ENCODE measurements at regions not wholly inside any gene's neighbourhood (a gene's known extent, or its start where the extent isn't known, plus 50 kb on each side); places are given as distances from the start of the nearest gene placed in this dataset.

GRCh38 chr6:92586236-92586977, 833.0 kb downstream of the EPHA7 start:
- TF ChIP-seq, protein P1, sequence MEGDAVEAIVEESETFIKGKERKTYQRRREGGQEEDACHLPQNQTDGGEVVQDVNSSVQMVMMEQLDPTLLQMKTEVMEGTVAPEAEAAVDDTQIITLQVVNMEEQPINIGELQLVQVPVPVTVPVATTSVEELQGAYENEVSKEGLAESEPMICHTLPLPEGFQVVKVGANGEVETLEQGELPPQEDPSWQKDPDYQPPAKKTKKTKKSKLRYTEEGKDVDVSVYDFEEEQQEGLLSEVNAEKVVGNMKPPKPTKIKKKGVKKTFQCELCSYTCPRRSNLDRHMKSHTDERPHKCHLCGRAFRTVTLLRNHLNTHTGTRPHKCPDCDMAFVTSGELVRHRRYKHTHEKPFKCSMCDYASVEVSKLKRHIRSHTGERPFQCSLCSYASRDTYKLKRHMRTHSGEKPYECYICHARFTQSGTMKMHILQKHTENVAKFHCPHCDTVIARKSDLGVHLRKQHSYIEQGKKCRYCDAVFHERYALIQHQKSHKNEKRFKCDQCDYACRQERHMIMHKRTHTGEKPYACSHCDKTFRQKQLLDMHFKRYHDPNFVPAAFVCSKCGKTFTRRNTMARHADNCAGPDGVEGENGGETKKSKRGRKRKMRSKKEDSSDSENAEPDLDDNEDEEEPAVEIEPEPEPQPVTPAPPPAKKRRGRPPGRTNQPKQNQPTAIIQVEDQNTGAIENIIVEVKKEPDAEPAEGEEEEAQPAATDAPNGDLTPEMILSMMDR (IDR thresholded peaks at IDR 0.05): no peak
- no peak for TF ChIP-seq POLR2A (IDR thresholded peaks at IDR 0.05)
